ENCODE measurements at regions not wholly inside any gene's neighbourhood (a gene's known extent, or its start where the extent isn't known, plus 50 kb on each side); places are given as distances from the start of the nearest gene placed in this dataset.

DNA sequence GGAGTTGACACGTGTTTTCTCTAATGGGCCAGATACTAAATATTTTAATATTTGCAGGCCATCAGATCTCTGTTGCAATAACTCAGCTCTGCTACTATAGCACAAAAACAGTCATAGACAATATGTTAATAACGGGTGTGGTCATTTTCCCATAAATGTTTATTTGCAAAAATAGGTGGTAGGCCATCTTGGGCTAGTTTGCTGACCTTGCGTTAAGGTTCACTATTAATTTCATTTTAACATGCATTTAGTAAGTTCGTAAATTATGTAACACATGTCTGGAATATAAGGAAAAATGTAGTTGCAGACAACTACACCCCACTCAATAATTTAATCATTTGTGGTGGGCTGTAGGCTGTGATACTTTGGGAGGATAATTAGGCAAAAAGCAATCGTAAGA lies 577.8 kb downstream of the PKHD1 start:
- no peak for TF ChIP-seq BACH2 (CRISPR knock-in tag; IDR thresholded peaks at IDR 0.05; ENCODE audit: borderline replicate concordance)
- no peak for TF ChIP-seq ISL1 (CRISPR knock-in tag; IDR thresholded peaks at IDR 0.05)
- TF ChIP-seq CSDC2 (CRISPR knock-in tag; IDR thresholded peaks at IDR 0.05), result no peak
- TF ChIP-seq ZNF70 (CRISPR knock-in tag; IDR thresholded peaks at IDR 0.05), result no peak
- no peak for TF ChIP-seq ZNF8 (CRISPR knock-in tag; IDR thresholded peaks at IDR 0.05)
- ATAC-seq, result no peak

DNA sequence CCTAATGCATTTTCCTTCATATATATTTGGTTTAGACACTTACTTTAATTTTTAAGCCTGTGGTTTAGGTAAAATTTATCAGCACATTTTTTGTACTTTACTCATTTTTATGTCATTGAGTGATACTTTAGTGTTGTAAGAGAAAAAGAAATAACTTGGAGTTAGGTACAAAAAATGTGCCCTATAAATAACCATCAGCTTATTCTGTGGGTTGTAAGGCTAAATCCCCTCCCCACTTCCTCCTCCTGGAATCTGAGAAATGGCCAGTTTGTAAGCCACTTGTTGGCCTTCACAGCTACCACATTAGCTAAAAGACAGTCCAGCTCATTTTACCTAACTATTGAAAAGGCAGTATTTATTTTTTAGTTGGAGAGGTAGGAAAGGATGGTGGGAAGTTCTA lies 576.3 kb downstream of the PKHD1 start:
- no peak for TF ChIP-seq ZC3H10 (CRISPR knock-in tag; IDR thresholded peaks at IDR 0.05)
- no peak for TF ChIP-seq GLIS3 (CRISPR knock-in tag; IDR thresholded peaks at IDR 0.05)
- TF ChIP-seq, protein P1, sequence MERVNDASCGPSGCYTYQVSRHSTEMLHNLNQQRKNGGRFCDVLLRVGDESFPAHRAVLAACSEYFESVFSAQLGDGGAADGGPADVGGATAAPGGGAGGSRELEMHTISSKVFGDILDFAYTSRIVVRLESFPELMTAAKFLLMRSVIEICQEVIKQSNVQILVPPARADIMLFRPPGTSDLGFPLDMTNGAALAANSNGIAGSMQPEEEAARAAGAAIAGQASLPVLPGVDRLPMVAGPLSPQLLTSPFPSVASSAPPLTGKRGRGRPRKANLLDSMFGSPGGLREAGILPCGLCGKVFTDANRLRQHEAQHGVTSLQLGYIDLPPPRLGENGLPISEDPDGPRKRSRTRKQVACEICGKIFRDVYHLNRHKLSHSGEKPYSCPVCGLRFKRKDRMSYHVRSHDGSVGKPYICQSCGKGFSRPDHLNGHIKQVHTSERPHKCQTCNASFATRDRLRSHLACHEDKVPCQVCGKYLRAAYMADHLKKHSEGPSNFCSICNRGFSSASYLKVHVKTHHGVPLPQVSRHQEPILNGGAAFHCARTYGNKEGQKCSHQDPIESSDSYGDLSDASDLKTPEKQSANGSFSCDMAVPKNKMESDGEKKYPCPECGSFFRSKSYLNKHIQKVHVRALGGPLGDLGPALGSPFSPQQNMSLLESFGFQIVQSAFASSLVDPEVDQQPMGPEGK (CRISPR knock-in tag; IDR thresholded peaks at IDR 0.05; ENCODE audit: borderline replicate concordance), result no peak
- no peak for ATAC-seq

DNA sequence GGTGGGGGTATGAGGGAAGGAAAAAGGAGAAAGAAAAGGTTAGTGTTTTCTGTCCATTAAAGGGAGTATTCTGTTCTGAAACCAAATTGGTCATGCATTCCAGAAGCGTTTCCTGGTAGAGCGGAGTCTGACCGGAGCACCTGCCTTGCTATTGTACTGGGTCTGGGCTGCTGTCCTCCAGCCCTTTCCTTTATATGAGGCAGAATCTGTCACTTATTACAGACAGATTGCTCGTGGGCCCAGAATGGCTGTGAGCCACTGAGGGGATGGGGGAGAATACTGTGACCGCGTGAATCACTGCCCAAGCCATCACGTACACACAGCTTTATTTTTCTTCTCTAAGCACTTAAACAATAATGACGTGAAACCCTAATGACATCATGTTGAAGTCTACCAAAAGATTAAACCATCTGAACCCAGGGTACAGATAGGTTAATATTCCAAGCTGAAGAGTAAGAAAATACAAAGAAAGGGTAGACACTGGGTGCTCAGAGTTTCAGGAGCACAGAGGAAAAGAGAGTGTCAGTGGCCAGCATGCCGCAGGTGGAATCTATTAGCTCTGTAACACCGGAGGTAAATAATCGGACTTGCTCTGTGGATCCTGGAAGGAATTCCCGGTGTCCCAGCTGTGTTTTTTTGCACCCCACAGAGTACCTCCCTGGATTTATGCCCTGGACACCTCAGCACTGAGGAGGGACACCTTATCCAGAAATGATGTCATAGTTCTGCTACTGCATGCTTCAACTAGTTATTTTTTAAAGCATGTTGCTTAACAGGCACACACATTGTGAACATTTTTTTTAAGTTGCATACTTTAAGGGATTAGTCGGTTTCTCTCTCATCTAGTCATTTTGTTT lies 573.3 kb downstream of the PKHD1 start:
- TF ChIP-seq, protein P2, sequence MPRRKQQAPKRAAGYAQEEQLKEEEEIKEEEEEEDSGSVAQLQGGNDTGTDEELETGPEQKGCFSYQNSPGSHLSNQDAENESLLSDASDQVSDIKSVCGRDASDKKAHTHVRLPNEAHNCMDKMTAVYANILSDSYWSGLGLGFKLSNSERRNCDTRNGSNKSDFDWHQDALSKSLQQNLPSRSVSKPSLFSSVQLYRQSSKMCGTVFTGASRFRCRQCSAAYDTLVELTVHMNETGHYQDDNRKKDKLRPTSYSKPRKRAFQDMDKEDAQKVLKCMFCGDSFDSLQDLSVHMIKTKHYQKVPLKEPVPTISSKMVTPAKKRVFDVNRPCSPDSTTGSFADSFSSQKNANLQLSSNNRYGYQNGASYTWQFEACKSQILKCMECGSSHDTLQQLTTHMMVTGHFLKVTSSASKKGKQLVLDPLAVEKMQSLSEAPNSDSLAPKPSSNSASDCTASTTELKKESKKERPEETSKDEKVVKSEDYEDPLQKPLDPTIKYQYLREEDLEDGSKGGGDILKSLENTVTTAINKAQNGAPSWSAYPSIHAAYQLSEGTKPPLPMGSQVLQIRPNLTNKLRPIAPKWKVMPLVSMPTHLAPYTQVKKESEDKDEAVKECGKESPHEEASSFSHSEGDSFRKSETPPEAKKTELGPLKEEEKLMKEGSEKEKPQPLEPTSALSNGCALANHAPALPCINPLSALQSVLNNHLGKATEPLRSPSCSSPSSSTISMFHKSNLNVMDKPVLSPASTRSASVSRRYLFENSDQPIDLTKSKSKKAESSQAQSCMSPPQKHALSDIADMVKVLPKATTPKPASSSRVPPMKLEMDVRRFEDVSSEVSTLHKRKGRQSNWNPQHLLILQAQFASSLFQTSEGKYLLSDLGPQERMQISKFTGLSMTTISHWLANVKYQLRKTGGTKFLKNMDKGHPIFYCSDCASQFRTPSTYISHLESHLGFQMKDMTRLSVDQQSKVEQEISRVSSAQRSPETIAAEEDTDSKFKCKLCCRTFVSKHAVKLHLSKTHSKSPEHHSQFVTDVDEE (CRISPR knock-in tag; IDR thresholded peaks at IDR 0.05), result no peak
- TF ChIP-seq RARB (CRISPR knock-in tag; IDR thresholded peaks at IDR 0.05), result no peak
- no peak for TF ChIP-seq SNAI2 (CRISPR knock-in tag; IDR thresholded peaks at IDR 0.05)
- no peak for TF ChIP-seq ZFP30 (CRISPR knock-in tag; IDR thresholded peaks at IDR 0.05)
- no peak for TF ChIP-seq ZNF565 (CRISPR knock-in tag; conservative IDR thresholded peaks at IDR 0.05; ENCODE audit: low read depth)
- no peak for TF ChIP-seq ZFP3 (CRISPR knock-in tag; IDR thresholded peaks at IDR 0.05)
- TF ChIP-seq ESRRG (CRISPR knock-in tag; IDR thresholded peaks at IDR 0.05), result no peak
- TF ChIP-seq BACH2 (CRISPR knock-in tag; IDR thresholded peaks at IDR 0.05; ENCODE audit: borderline replicate concordance), result no peak
- no peak for TF ChIP-seq PPARA (CRISPR knock-in tag; IDR thresholded peaks at IDR 0.05; ENCODE audit: borderline replicate concordance)
- no peak for TF ChIP-seq GLIS3 (CRISPR knock-in tag; IDR thresholded peaks at IDR 0.05)
- no peak for TF ChIP-seq ZNF70 (CRISPR knock-in tag; IDR thresholded peaks at IDR 0.05)
- TF ChIP-seq ZNF8 (CRISPR knock-in tag; IDR thresholded peaks at IDR 0.05), result no peak
- ATAC-seq, result no peak

DNA sequence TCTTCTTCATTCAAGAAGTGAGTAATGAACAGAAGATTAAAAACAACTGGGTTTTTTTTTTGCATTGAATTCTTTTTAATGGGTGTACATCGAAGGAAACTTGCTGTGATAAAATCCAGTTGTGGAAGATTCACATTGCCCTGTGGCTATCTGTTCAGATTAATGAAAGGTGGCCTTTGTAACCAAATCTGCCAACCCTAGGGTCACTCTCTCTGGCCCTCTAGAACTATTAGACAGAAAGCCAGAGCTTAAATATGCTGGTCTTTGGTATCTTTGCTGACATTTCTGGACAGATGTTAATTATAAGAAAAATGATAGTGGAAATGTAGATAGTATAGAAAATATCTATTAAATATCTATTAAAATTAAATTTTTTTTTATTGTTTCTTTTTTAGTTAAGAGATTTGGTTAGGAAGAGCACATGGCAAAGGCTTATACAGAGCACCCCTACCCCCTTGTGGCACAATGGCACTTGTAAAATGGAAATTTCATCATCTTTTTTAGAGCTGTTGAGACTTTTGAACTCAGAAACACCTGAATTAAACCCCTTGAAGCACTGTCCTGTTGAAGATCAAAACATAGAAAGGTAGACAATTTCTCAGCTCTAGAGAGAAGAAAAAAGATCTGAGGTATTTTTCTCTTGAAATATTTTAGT lies 572.5 kb downstream of the PKHD1 start:
- TF ChIP-seq RARB (CRISPR knock-in tag; IDR thresholded peaks at IDR 0.05) (no peak), OSR1 (CRISPR knock-in tag; IDR thresholded peaks at IDR 0.05) (no peak), ARNTL (CRISPR knock-in tag; IDR thresholded peaks at IDR 0.05; ENCODE audit: borderline replicate concordance, low read depth) (no peak)
- TF ChIP-seq, protein P1 (CRISPR knock-in tag; IDR thresholded peaks at IDR 0.05; ENCODE audit: borderline replicate concordance), result no peak
- TF ChIP-seq, protein P3, sequence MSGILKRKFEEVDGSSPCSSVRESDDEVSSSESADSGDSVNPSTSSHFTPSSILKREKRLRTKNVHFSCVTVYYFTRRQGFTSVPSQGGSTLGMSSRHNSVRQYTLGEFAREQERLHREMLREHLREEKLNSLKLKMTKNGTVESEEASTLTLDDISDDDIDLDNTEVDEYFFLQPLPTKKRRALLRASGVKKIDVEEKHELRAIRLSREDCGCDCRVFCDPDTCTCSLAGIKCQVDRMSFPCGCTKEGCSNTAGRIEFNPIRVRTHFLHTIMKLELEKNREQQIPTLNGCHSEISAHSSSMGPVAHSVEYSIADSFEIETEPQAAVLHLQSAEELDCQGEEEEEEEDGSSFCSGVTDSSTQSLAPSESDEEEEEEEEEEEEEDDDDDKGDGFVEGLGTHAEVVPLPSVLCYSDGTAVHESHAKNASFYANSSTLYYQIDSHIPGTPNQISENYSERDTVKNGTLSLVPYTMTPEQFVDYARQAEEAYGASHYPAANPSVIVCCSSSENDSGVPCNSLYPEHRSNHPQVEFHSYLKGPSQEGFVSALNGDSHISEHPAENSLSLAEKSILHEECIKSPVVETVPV (CRISPR knock-in tag; IDR thresholded peaks at IDR 0.05), result no peak
- no peak for ATAC-seq

Measured in SK-N-SH treated with all-trans-retinoic acid at 6 μM for 48 hours (cell line).